GM19467 (cell line): ENCODE measurements at regions not wholly inside any gene's neighbourhood (a gene's known extent, or its start where the extent isn't known, plus 50 kb on each side); places are given as distances from the start of the nearest gene placed in this dataset.

Experiments
- ATAC-seq: cut with Tn5 transposase; IDR thresholded peaks from one replicate; pipeline ENCODE4 v1.9.1; 2021; ENCODE audit warnings: mild to moderate bottlenecking, moderate library complexity; ENCODE audit not compliant: unreplicated experiment

DNA sequence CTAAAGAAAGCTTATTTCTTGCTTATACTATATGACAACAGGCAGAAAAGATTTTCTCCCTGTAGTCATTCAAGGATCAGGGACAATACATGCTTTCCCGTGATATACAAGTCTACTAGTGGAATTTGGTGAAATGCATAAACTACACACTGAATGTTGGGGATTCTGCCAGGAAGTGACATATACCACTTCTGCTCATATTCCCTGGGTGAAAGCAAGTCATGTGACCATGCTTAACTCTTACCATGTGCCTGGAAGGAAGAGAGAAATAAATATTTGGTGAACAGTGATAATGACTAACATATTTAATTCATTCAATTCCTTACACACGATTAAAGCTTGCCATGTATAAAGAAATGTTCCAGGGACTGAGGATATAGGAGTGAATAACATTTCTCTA is 534.6 kb downstream of the PPARGC1A start:
- ATAC-seq, result no peak

DNA sequence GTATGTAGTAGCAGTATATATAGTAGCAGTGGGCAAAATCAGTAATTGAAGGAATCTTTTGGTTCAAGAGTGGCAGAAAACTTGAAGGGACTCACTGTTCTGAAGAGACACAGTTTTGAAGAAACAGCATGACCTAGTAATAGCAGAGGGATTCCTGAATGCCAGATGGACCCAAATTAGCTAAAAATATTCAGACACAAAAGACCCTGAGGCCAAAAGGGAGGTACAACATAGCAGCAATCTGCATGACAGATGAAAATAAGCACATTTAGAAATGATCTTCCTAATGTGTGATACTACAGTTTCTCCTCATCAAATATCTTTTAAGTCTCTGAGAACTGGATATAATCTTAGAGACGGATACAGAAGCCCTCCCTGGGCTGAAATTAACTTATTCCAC is 536.6 kb downstream of the PPARGC1A start:
- ATAC-seq, result no peak

DNA sequence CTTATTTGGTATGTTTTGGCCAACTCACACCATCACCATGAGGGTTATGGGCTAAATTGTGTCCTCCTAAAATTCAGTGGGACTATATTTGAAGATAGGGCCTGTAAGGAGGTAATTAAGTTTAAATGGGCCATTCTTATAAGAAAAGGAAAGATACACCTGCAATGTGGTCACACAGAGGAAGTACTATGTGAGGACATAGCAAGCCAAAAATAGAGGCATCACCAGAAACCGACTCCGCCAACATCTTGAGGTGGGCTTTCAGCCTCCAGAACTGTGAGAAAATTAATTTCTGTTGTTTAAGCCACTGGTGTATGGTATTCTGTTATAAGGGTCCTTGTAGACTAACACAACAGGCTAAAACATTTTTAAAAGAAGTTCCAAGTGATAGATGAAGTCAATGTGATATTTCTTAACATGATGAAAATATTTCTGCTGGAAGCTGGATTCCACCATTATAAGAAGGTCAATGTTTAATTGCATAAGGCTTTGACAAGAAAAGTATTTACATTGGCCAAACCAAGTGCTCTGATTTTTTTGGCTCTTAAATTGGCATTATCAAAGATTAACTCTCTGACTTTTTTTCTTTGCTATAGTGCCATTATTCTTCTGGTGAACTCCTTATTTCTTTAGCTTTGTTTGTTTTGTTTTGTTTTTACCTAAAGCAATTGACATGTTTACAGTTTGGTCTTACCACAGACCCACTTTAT is 540.9 kb downstream of the PPARGC1A start:
- no peak for ATAC-seq

DNA sequence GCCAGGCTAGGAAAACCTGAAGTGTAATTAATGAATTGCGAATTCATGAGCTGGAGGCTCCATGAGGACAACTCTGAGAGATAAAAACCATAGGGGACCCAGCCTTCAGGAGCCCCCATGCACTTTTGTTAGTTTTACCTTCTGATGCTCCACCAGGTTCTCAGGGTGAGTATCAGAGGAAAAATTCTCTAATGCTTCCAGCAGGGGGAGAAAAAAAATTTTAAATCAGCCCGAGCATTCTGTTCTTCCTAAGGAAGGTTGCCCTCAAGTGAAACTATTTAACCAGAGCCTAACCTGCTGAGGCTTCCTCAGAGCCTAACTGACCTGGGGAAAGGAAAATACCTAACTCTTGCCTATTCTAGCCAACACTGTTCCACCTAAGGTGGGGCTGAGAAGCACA is 552.6 kb downstream of the PPARGC1A start:
- ATAC-seq, result no peak

DNA sequence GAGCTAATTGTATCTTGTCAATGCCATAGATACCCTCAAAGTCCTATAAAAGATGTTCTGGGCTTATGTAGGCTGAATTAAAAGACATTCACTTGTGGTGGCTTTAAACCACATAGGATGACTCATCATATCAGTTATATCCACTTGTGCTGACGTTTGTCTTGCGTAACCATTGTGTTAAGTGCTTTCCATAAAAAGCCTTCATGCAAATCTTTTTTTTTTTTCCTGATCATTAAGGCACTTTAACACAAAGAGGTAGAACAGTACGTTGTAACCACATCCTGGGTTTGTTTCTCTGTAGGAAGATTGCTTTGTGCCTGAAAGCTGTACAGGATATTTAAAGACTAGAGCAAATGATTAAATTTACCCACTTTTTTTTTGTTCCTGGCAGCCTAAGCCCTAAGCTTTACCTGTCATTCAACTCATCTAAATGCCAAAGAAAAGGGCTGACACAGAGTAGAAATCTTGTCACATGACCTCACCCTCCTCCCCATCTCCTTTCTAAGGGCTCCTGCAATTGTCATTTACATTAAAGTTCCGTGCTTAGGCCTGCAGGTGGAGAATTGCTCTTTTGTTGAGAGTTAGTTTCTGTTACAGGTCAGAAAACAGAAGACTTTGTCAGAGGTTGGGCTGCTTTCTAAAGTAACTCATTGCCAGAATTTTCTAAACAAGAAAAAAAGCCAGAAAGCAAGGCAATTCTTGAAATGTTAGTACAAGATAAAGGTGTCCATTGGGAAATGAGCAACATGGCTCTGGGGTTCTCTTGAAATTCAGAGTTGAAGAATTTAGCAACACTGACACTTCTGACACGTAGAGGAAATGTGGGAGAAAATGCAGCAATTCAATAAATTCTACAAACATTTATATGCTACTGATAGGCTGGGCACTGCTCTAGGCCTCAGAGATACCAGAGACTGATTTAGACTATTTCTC is 555.6 kb downstream of the PPARGC1A start:
- ATAC-seq, result peak; percentile 87

DNA sequence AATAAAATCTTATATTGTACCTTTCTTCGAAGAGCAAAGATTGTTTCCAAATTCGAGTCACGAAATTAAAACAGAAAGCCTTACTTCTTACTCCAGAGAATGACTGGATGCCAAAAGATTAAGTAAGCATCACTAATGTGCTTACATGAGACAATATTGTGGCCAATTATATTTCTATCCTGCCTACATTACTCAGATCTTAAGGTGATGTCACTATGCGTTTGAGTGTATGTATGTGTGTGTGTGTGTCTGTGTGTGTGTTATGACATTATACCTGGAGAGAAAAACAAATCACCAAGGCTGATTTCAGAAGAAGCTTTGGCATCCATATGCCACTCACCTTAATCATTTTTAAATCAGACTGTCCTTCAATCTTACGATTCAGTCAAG is 556.3 kb downstream of the PPARGC1A start:
- ATAC-seq, result peak; percentile 9

DNA sequence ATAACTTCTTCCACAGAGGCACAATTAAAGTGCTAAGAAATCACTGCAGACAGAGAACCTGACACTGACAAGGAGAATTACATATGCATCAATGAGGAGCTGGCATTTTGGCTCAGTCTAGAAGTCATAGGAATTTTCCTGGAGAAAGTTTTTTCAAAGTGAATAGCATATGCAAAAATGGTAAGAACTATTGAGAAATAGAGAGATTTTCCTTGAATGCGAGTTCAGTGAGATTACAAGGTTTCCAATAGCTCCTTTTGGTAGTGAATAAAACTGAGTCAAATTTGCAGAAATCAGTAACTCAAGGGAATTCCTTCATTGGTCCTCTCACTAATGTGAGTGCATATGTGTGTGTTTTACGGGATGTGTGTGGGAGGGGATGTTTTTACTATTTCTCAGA is 557.5 kb downstream of the PPARGC1A start:
- ATAC-seq, result no peak

DNA sequence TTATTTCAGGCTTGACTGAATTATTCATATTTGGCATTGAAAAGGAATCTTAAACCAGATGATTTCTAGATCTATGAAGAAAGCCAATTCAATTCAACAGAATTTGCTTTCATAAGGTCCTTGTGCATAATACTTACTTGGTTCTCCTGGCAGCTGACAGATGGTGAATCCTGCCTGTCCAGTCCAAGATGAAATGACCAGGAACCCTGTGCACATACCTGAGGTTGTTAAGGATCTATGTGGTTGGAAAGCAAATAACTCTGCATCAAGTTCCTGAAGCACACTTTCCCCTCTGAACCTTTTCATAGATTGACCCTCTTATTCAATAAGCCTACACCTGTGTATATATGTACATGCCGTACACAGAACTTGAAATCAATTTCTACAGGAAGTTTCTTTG is 562.7 kb downstream of the PPARGC1A start:
- no peak for ATAC-seq

DNA sequence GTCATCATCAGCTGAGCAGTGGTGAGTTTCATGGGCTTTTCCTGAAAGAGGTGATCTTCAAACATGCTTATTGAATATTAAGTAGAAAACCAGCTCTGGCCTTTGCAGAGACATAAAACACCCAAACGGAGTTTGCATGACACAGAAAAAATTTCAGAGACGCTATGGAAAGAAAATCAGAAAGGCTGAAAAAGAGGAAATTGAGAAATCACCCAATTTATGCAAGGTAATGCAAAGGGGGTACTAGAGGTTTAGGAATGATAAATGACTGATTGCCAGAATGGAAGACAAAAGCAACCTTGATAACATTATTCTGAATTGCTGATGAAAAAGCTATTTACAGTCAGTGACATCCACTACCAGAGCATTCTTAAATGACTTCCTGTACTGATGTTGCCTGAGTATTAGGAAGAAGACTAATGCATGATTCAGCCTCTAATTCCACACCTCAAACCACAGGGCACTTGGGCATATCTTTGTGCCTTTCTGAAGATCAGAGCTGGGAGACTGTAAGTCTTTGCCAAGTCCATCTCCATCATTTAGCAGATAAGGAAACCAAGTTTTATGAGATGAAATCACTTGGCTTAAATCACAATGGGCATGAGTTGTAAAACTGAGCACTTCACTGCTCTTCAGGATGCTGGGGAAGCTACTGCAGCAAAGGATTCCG is 565.7 kb downstream of the PPARGC1A start:
- no peak for ATAC-seq

DNA sequence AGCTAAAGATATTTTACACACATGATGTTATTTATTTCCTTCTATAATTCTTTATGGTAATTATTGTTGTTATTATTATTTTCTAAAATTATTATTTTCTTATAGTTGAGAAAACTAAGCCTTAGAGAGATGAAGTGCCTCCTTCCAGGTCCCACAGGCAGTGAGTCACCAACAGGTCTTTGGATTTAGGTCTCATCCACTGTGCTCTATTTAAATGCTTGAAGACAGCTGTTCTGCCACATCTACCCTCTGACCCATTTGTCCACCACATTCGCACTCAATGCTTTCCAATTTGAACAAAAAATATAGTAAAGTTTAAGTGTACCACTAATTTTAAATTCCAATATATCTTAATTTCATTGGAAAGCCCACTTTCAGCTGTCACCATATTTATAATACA is 566.4 kb downstream of the PPARGC1A start:
- ATAC-seq, result no peak

DNA sequence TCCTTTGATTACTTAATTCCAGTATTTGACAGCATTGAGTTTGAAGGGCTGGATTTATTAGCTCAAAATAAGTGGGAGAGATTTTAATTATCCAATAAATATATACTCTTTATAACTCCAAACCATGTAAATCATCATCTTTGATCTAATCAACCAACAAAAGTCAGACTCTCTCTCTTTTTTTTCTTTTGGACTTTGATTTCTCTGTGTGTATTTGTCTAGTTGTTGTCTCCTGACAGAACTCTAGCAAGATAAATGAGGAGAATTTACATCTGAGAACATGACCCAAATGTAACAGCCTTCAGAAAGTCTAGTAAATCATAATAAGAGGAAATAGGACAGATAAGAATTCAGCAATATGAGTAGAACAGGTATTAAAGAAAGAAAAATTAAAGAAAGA is 567.1 kb downstream of the PPARGC1A start:
- ATAC-seq, result no peak

DNA sequence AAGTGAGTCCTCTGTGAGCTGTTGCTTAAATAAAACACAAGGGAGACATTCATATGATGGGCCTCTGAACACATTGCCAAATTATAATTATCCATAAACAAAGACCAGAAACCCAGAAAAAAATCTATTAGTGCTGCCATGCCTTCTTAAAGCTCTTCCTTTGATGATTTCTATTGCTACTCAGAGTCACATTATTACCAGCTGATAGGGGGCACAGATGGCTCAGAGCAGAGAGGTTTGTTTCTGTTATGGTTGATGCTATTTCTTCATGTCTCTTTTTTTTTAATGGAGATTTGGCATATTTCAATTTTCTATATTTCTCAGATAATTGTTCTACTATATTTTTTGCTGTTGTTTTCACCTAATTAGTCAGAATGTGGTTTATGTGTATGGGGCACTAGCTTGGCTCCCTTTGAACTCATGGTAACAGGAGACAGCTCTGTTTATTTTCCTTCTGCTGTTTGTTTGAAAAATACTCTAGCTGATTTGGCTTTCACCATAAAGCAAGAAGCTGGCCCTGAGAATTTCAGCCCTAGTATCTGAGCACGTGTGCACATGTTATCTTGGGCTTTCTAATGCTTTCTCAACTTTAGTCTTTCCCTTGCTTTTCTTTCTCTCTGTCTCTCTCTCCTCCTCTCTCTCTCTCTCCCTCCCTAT is 568.8 kb downstream of the PPARGC1A start:
- no peak for ATAC-seq

DNA sequence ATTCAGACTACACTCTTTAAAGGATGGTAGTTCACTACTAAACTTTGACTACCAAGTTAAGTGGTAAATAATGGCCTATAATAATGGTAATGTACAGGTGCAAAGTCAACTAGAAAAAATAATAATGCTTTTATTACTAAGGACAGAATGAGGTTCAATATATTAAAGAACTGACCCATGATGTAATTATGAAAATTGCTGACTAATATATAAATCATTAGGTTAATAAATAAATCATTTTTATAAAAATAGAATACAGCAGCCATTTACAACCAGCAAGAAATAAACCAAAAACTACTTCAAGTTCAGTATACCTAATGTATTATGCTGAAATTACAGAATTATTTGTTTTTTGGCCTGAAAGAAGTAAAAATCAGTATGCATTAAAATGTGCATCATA is 577.2 kb downstream of the PPARGC1A start:
- no peak for ATAC-seq

DNA sequence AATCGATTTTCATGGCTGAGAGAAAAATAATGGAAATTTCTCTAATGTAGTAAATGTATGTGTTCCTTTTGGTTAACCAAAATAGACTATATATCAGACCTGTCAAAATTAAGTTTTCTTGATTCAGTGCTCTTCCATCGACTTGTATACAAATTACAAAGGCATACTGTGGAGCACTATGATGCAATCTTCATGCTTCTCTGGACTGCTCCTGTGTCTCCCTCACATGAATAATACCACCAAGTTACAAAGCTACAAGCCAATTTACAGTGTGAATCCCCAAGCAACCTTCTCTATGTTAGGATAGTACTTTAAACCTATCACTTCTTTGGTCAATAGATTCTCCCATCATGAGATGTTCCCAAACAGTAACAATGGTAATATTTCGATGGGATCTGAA is 577.9 kb downstream of the PPARGC1A start:
- ATAC-seq, result no peak

DNA sequence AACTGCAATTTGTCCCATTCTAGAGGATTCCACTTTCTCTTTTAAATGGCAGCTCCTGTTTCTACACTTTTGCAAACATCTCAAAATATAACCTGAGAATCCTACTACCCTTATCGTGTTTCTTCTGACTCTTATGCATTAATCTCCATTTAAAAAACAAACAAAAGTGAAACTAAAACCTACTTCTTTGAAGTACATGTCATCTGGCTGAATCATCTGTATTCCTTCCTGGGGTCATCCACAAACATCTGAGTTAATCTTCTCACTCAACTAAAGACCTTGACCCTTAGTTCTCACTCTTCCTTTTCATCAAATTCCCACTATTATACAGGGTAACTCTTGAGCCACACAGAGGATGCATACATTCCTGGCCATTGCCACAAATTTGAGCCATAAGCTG is 584.8 kb downstream of the PPARGC1A start:
- ATAC-seq, result no peak

DNA sequence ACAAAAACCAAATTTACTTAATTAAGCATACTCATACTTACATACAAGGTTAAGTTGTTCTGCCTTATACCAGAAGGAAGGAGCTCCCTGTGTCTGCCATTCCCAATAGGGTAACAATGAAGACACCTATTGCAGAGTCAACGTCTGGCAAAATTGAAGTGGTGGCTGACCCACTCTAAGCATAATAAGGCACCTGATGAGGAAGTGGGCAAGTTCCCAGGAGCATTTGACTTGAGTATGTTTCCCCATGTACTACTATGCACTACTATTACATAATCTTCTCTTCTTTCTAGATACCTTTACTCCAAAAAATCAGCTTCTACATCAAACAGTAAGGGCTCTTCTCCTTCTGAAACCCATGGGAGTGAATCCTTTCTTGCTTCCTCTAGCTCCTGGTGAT is 591.5 kb downstream of the PPARGC1A start:
- ATAC-seq, result no peak

DNA sequence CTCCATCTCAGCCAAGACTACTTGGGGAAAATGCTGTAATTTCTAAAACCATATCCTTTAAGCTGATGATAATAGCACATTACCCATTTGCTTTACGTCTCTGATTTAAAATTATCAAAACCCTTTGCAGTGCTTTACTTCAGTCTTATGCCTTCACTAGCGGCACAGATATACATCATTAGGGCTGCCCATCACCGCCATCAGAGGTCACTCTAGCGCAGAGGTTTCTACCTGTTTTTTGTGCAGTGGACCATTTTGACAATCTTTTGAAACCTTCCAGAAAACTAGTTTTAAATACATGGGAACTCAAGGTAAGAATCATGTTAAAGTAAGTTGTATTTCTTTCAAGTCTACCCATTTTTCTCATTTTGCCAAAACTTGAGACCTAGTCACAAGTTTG is 592.5 kb downstream of the PPARGC1A start:
- ATAC-seq, result no peak

DNA sequence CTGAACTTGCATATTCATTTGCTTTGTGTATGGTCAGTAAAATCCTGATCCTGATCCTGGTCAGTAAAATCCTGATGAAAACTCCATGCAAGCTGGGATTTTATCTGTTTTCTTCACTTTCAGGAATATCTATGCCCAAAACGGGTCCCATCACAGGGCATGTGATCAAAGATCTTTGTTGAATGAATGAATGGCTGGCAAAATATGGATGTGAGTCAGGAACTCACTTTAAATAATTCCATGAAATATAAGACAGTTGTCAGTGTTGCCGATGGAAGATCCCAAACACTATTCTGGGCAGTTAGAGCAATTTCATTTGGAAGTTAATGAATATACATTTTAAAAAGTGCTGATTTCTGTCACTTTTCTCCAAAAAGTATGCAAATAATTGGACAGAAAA is 598.4 kb downstream of the GBA3 start:
- no peak for ATAC-seq

DNA sequence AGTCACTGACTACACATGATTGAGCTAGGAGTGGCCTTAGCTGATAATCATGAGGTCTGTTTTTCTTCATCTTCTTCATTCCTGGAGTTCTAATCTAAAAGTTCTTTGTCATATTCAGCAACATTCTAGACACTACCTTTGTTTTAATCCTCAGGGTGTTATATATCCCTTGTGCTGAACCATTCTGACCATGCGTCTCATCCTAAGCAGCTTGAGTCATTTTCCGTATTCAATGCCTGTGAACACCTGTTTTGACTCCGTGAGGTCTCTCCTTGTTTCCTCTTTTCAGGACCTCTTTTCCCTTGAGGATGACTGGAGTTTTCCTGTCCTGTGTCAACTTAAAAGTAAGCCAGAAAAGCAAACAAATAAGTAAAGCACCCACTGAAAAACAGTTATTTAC is 597.9 kb downstream of the GBA3 start:
- no peak for ATAC-seq

DNA sequence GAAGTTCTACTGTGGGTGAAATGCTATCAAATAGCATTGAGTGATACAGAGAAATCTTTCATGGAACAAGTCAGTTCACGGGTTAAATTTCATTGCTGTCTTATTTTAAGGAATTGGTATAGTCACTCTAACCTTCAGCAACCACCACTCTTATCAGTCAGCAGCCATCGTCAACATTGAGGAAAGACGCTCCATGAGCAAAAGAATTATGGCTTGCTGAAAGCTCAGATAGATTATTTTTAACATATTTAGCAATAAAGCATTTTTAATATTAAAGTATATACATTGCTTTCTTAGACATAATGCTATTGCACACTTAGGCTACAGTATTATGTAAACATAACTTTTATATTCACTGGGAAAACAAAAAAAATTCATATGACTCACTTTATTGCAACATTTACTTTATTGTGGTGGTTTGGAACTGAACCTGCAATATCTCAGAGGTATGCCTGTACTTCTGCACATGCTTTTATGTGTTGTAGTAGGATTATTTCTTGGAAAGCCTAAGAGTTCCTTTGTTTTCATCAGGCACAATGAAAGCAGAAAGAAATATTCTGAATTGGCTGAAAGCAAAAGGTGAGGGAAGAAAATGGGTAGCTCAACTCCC is 586.7 kb downstream of the GBA3 start:
- ATAC-seq, result no peak

DNA sequence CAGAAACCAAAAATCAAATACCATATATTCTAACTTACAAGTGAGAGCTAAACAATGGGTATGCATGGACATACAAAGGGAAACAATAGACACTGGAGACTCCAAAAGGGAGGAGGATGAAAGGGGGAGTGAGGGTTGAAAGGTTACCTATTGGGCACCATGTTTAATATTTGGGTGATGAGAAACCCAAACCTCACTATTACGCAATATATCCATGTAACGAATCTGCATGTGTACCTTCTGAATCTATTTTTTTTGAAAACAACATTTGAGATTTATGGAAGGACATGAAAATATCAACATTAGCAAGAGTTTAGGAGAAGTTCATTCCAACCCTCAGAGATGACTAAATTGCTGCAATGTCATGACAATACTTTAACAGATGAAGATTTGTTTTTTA is 586.1 kb downstream of the GBA3 start:
- ATAC-seq, result no peak
